Activated naive CD4-positive, alpha-beta T cell treated with anti-CD3 and anti-CD28 coated beads, Interleukin-2, amount 50 U/mL, for 72 hours (primary cell): ENCODE measurements at regions not wholly inside any gene's neighbourhood (a gene's known extent, or its start where the extent isn't known, plus 50 kb on each side); places are given as distances from the start of the nearest gene placed in this dataset.
"Not testable (repeated sequence)": the region's sequence is repeated elsewhere in the genome, so short reads cannot be mapped to it uniquely, and the experiment has no call there.

Experiments used
- ATAC-seq, 2 donors: fragments of 150-1000 bp; cut with Tn5 transposase; 2 replicates each; pipeline ENCODE4 v1.10.0; 2021; ENCODE audit warnings: mild to moderate bottlenecking in 2 of 2, moderate library complexity in 2 of 2
- DNase-seq, 2 donors: peaks; one replicate each; pipeline ENCODE4 v3.0.0; 2021 to 2022; ENCODE audit warnings: low spot score in 2 of 2
- H3K27ac Mint-ChIP-seq, 2 donors: one replicate each; pipeline ENCODE4 v1.8.0; 2022; ENCODE audit warnings: mild to moderate bottlenecking in 2 of 2, mixed read lengths in 2 of 2
- H3K36me3 Mint-ChIP-seq, 2 donors: one replicate each; pipeline ENCODE4 v1.8.0; 2022; ENCODE audit warnings: mixed read lengths in 2 of 2
- H3K9me3 Mint-ChIP-seq, 2 donors: one replicate each; pipeline ENCODE4 v1.8.0; 2022; ENCODE audit warnings: mixed read lengths in 2 of 2

GRCh38 chr10:33986016-33986415 lies 651.5 kb upstream of the NRP1 start:
- no peak for DNase-seq
- ATAC-seq: no peak
- Mint-ChIP-seq H3K9me3 (peaks cover 8 to 10% of the 10 kb centered on the region in 2 donors), H3K36me3 (no peaks in the 10 kb centered on the region), H3K27ac (no peak overlapping the region)

GRCh38 chr10:33982995-33983394 lies 648.5 kb upstream of the NRP1 start:
- no peak for ATAC-seq
- DNase-seq: no peak
- peaks cover 0 to 1% of the 10 kb centered on the region in 2 donors for H3K9me3 Mint-ChIP-seq
- no peak overlapping the region for H3K27ac Mint-ChIP-seq
- no peaks in the 10 kb centered on the region for H3K36me3 Mint-ChIP-seq

GRCh38 chr10:33981301-33981700 lies 646.8 kb upstream of the NRP1 start:
- no peak for ATAC-seq
- no peak for DNase-seq
- no peaks in the 10 kb centered on the region for H3K36me3 Mint-ChIP-seq
- no peak overlapping the region for H3K27ac Mint-ChIP-seq
- H3K9me3 Mint-ChIP-seq: no peaks in the 10 kb centered on the region

- DNase-seq (no peak), ATAC-seq (no peak)
- no peak overlapping the region for H3K27ac Mint-ChIP-seq
- H3K9me3 Mint-ChIP-seq: no peaks in the 10 kb centered on the region
- no peaks in the 10 kb centered on the region for H3K36me3 Mint-ChIP-seq
Observed at GRCh38 chr10:33979195-33979594, 644.7 kb upstream of the NRP1 start.

- peaks cover 0 to 4% of the 10 kb centered on the region in 2 donors for H3K36me3 Mint-ChIP-seq
- DNase-seq (no peak), ATAC-seq (no peak)
- H3K9me3 Mint-ChIP-seq: no peaks in the 10 kb centered on the region
- no peak overlapping the region for H3K27ac Mint-ChIP-seq
Observed at GRCh38 chr10:33975481-33975880, 641.0 kb upstream of the NRP1 start.

- Mint-ChIP-seq H3K27ac (no peak overlapping the region), H3K36me3 (peaks cover 0 to 4% of the 10 kb centered on the region in 2 donors), H3K9me3 (no peaks in the 10 kb centered on the region)
- DNase-seq (no peak), ATAC-seq (no peak)
Observed at GRCh38 chr10:33974976-33975478, 640.6 kb upstream of the NRP1 start.

GRCh38 chr10:33968983-33969382 lies 634.5 kb upstream of the NRP1 start:
- Mint-ChIP-seq H3K27ac (no peak overlapping the region), H3K36me3 (peaks cover 5 to 11% of the 10 kb centered on the region in 2 donors), H3K9me3 (peaks cover 8 to 15% of the 10 kb centered on the region in 2 donors)
- ATAC-seq (no peak), DNase-seq (no peak)

GRCh38 chr10:33967606-33968120 lies 633.2 kb upstream of the NRP1 start:
- ATAC-seq: no peak
- DNase-seq: no peak
- H3K27ac Mint-ChIP-seq: no peak overlapping the region
- peaks cover 8 to 15% of the 10 kb centered on the region in 2 donors for H3K9me3 Mint-ChIP-seq
- H3K36me3 Mint-ChIP-seq: peaks cover 5 to 11% of the 10 kb centered on the region in 2 donors

GRCh38 chr10:33966946-33967345 lies 632.5 kb upstream of the NRP1 start:
- no peak for ATAC-seq
- H3K36me3 Mint-ChIP-seq: peaks cover 5 to 11% of the 10 kb centered on the region in 2 donors
- no peak for DNase-seq
- H3K27ac Mint-ChIP-seq: no peak overlapping the region
- peaks cover 8 to 15% of the 10 kb centered on the region in 2 donors for H3K9me3 Mint-ChIP-seq

- Mint-ChIP-seq H3K36me3 (peaks cover 5 to 7% of the 10 kb centered on the region in 2 donors), H3K27ac (no peak overlapping the region), H3K9me3 (peaks cover 8 to 15% of the 10 kb centered on the region in 2 donors)
- DNase-seq (no peak), ATAC-seq (no peak)
Observed at GRCh38 chr10:33965795-33966581, 631.5 kb upstream of the NRP1 start.

GRCh38 chr10:33963729-33964128 lies 629.3 kb upstream of the NRP1 start:
- H3K27ac Mint-ChIP-seq: no peak overlapping the region
- ATAC-seq (no peak), DNase-seq (no peak)
- H3K36me3 Mint-ChIP-seq: peaks cover under 1 to 2% of the 10 kb centered on the region in 2 donors
- peaks cover 5% of the 10 kb centered on the region in 2 donors for H3K9me3 Mint-ChIP-seq

GRCh38 chr10:33956322-33956721 lies 621.9 kb upstream of the NRP1 start:
- H3K9me3 Mint-ChIP-seq: peaks cover 10 to 12% of the 10 kb centered on the region in 2 donors
- ATAC-seq, H3K27ac Mint-ChIP-seq, H3K36me3 Mint-ChIP-seq, DNase-seq: not testable (repeated sequence)

- ATAC-seq: no peak
- DNase-seq: no peak
- H3K27ac Mint-ChIP-seq: no peak overlapping the region
- peaks cover 12% of the 10 kb centered on the region in 2 donors for H3K9me3 Mint-ChIP-seq
- H3K36me3 Mint-ChIP-seq: no peaks in the 10 kb centered on the region
Observed at GRCh38 chr10:33955676-33956075, 621.2 kb upstream of the NRP1 start.

- Mint-ChIP-seq H3K9me3 (peaks cover 7 to 12% of the 10 kb centered on the region in 2 donors), H3K36me3 (no peaks in the 10 kb centered on the region), H3K27ac (no peak overlapping the region)
- DNase-seq (no peak), ATAC-seq (no peak)
Observed at GRCh38 chr10:33952692-33953360, 618.4 kb upstream of the NRP1 start.

- Mint-ChIP-seq H3K27ac (no peak overlapping the region), H3K9me3 (peaks cover 11 to 14% of the 10 kb centered on the region in 2 donors), H3K36me3 (no peaks in the 10 kb centered on the region)
- no peak for DNase-seq
- no peak for ATAC-seq
Observed at GRCh38 chr10:33950206-33950605, 615.7 kb upstream of the NRP1 start.

GRCh38 chr10:33947544-33947943 lies 613.1 kb upstream of the NRP1 start:
- DNase-seq (no peak), ATAC-seq (no peak)
- Mint-ChIP-seq H3K36me3 (no peaks in the 10 kb centered on the region), H3K27ac (no peak overlapping the region), H3K9me3 (peaks cover 11 to 14% of the 10 kb centered on the region in 2 donors)

GRCh38 chr10:33945051-33945450 lies 610.6 kb upstream of the NRP1 start:
- H3K9me3 Mint-ChIP-seq: peaks cover 4 to 5% of the 10 kb centered on the region in 2 donors
- ATAC-seq: no peak
- no peak for DNase-seq
- no peaks in the 10 kb centered on the region for H3K36me3 Mint-ChIP-seq
- no peak overlapping the region for H3K27ac Mint-ChIP-seq
